ENCODE measurements at regions not wholly inside any gene's neighbourhood (a gene's known extent, or its start where the extent isn't known, plus 50 kb on each side); places are given as distances from the start of the nearest gene placed in this dataset.

DNA sequence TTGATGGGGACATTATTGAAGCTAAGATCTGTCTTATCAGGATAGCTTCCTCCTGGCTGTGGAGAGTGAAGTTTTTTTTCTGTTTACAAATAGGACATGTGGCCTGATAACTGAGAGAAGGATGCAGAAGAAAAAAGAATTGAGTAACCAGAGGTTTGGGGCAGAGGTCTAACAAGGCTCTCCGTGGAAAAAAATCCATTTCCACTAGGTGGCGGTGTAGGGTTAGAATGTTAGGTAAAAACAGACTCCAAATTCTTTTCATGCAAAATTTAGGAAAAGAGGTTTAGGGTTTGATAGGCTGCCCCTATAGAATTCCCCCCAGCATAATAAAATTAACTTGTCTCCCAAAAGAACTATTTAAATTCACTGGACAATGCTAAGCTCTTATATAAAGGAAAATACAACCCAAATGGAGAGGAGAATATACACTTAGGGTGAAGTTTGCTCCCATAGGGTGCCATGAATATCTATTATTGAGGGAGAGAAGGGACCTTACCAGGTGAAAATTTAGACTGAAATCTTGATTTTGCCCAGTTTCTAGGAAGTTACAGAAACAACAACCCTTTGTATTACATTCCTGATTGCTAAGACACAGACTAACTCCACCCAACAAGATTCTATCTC lies 1560.4 kb downstream of the OTOL1 start:
- DNase-seq: peak; percentile 32

DNA sequence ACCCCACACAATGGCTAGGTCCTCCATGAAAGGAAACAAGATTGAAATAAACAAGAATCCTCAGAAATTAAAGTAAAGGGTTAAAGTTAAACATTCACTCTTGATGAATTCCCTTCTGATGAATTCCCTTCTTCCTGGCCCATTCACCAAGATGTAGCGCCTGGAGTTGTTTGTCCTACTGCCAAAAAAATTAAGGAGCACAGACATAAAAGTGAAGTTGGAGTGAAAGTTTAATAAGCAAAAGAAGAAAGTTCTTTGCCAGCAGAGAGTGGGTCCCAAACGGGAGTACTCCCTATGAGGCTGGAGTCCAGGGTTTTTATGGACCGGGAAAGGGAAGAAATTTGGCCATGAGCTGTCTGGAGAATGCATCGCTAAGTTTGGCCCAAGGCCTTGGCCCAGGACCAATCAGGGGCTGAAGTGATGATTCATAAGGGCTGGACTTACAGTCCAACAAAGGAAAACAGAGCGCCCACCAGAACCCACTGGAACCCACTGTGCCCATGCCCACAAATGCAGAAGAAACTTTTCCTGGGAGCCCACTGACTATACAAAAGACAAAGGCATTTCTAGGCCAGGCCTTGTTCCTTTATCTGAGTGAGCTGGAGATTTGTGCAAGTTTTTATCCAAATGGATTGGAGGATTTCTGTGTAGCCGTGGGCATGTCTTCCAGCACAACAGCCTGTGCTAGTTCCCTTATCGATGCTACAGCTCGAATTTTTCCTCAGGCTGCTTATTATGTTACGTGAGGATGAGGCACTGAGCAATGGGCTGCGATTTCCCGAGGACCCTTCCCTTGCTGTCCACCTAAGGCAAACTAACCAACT lies 1561.6 kb downstream of the OTOL1 start:
- no peak for DNase-seq

DNA sequence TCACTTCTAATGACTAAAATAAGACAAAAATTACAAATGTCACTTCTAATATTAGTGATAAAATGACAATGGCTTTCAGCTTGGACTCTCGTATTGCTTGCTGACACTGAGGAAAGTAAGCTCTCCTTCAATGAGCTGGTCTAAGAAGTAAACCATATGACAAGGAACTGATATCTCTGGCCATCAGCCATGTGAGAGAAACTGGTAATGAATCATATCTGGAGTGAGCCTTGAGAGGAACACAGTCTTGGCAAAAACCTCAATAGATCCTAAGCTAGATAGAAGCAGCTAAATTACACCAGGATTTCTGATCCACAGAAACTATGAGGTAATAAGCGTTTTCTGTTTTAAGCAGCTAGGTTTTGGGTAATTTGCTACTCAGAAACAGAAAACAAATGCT lies 1575.1 kb downstream of the OTOL1 start:
- DNase-seq: no peak

All from NCI-H146 (cell line).